Liver (tissue), 8 donors: ENCODE measurements at regions not wholly inside any gene's neighbourhood (a gene's known extent, or its start where the extent isn't known, plus 50 kb on each side); places are given as distances from the start of the nearest gene placed in this dataset.

Experiments
- DNase-seq: peaks from one replicate; pipeline ENCODE4 v3.0.0-alpha.2; 2017; ENCODE audit warnings: low spot score
- H3K27ac ChIP-seq, 2 donors: one replicate each; pipeline ENCODE4 v1.7.0; 2013; ENCODE audit warnings: inconsistent platforms in 2 of 2, low read length in 2 of 2, control low read depth in 1 of 2, low read depth in 1 of 2, mild to moderate bottlenecking in 1 of 2
- H3K27me3 ChIP-seq, 4 donors: one replicate each; pipeline versions ENCODE4 v1.6.1 to v1.7.0; 2013; ENCODE audit warnings: low read length in 3 of 4, inconsistent platforms in 1 of 4, mild to moderate bottlenecking in 1 of 4, moderate library complexity in 1 of 4; ENCODE audit not compliant: control insufficient read depth in 4 of 4, insufficient read depth in 4 of 4
- H3K36me3 ChIP-seq, 4 donors: one replicate each; pipeline versions ENCODE4 v1.6.1 to v1.7.0; 2013; ENCODE audit warnings: low read length in 3 of 4, mild to moderate bottlenecking in 3 of 4, low read depth in 1 of 4, moderate library complexity in 1 of 4; ENCODE audit not compliant: control insufficient read depth in 4 of 4, insufficient read depth in 3 of 4
- H3K4me1 ChIP-seq, 4 donors: one replicate each; pipeline versions ENCODE4 v1.6.1 to v1.7.0; 2013; ENCODE audit warnings: low read length in 3 of 4, mild to moderate bottlenecking in 3 of 4, moderate library complexity in 1 of 4; ENCODE audit not compliant: control insufficient read depth in 4 of 4, insufficient read depth in 4 of 4
- H3K4me3 ChIP-seq, 3 donors: one replicate each; pipeline versions ENCODE4 v1.6.1 to v1.7.0; 2013; ENCODE audit warnings: low read length in 3 of 3, control low read depth in 1 of 3, low read depth in 1 of 3, mild to moderate bottlenecking in 1 of 3
- H3K9ac ChIP-seq, 2 donors: one replicate each; pipeline ENCODE4 v1.7.0; 2013; ENCODE audit warnings: low read length in 2 of 2, mild to moderate bottlenecking in 2 of 2, moderate library complexity in 2 of 2, control low read depth in 1 of 2, low read depth in 1 of 2
- H3K9me3 ChIP-seq, 4 donors: one replicate each; pipeline versions ENCODE4 v1.6.1 to v1.7.0; 2013; ENCODE audit warnings: low read length in 3 of 4; ENCODE audit not compliant: control insufficient read depth in 4 of 4
- ATF3 ChIP-seq: IDR thresholded peaks from 2 replicates; pipeline ENCODE4 v1.6.1; 2016; ENCODE audit warnings: antibody characterized with exemption
- CTCF ChIP-seq: fragments of 150-350 bp; IDR thresholded peaks from 2 replicates; pipeline ENCODE4 v1.5.1; 2017; ENCODE audit warnings: improper control_type of control experiment, low read depth, low read length; ENCODE audit not compliant: missing input control
- EGR1 ChIP-seq, 2 donors: IDR thresholded peaks; 2 replicates each; pipeline ENCODE4 v1.6.1; 2016 to 2018; ENCODE audit warnings: antibody characterized with exemption in 2 of 2, low read depth in 2 of 2
- FOXA1 ChIP-seq: IDR thresholded peaks from 2 replicates; pipeline ENCODE4 v1.6.1; 2016; ENCODE audit warnings: antibody characterized with exemption
- FOXA2 ChIP-seq: IDR thresholded peaks from 2 replicates; pipeline ENCODE4 v1.6.1; 2016; ENCODE audit warnings: antibody characterized with exemption
- GABPA ChIP-seq, 2 donors: IDR thresholded peaks in 1 of 2; conservative IDR thresholded peaks in 1 of 2; 2 replicates each; pipeline ENCODE4 v1.6.1; 2016; ENCODE audit warnings: antibody characterized with exemption in 2 of 2, mild to moderate bottlenecking in 1 of 2, moderate library complexity in 1 of 2
- HNF4A ChIP-seq, 2 donors: conservative IDR thresholded peaks; 2 replicates each; pipeline ENCODE4 v1.6.1; 2016; ENCODE audit warnings: antibody characterized with exemption in 2 of 2, mild to moderate bottlenecking in 2 of 2
- HNF4G ChIP-seq: IDR thresholded peaks from 2 replicates; pipeline ENCODE4 v1.6.1; 2016; ENCODE audit warnings: antibody characterized with exemption
- JUND ChIP-seq, 2 donors: IDR thresholded peaks; 2 replicates each; pipeline ENCODE4 v1.6.1; 2016; ENCODE audit warnings: antibody characterized with exemption in 2 of 2
- NR2F2 ChIP-seq: IDR thresholded peaks from 2 replicates; pipeline ENCODE4 v1.6.1; 2016; ENCODE audit warnings: antibody characterized with exemption
- RAD21 ChIP-seq, 2 donors: IDR thresholded peaks; 2 replicates each; pipeline ENCODE4 v1.6.1; 2016; ENCODE audit warnings: antibody characterized with exemption in 2 of 2, mild to moderate bottlenecking in 2 of 2
- REST ChIP-seq: IDR thresholded peaks from 2 replicates; pipeline ENCODE4 v1.6.1; 2016; ENCODE audit warnings: antibody characterized with exemption, mild to moderate bottlenecking
- RXRA ChIP-seq, 2 donors: IDR thresholded peaks; 2 replicates each; pipeline ENCODE4 v1.6.1; 2017 to 2018; ENCODE audit warnings: antibody characterized with exemption in 2 of 2, mild to moderate bottlenecking in 1 of 2
- SP1 ChIP-seq: IDR thresholded peaks from 2 replicates; pipeline ENCODE4 v1.6.1; 2018; ENCODE audit warnings: antibody characterized with exemption, mild to moderate bottlenecking
- TAF1 ChIP-seq: conservative IDR thresholded peaks from 2 replicates; pipeline ENCODE4 v1.6.1; 2016; ENCODE audit warnings: antibody characterized with exemption, mild to moderate bottlenecking
- YY1 ChIP-seq: IDR thresholded peaks from 2 replicates; pipeline ENCODE4 v1.6.1; 2016; ENCODE audit warnings: antibody characterized with exemption, mild to moderate bottlenecking
- ZBTB33 ChIP-seq: IDR thresholded peaks from 2 replicates; pipeline ENCODE4 v1.6.1; 2016; ENCODE audit warnings: antibody characterized with exemption
- WGBS: extraction: QIAGEN DNeasy Blood & Tissue Kit; methylation state at CpG from one replicate; pipeline ENCODE4 v1.1.7; 2013; 5-methylcytosine and 5-hydroxymethylcytosine counted together
- TF ChIP-seq, protein P1 (sequence below): IDR thresholded peaks from 2 replicates; pipeline ENCODE4 v1.6.1; 2016; ENCODE audit warnings: antibody characterized with exemption
- donor health status: healthy.
- donor health status: healthy.
- donor health status: healthy.
- donor health status: healthy.
- donor health status: healthy.

DNA sequence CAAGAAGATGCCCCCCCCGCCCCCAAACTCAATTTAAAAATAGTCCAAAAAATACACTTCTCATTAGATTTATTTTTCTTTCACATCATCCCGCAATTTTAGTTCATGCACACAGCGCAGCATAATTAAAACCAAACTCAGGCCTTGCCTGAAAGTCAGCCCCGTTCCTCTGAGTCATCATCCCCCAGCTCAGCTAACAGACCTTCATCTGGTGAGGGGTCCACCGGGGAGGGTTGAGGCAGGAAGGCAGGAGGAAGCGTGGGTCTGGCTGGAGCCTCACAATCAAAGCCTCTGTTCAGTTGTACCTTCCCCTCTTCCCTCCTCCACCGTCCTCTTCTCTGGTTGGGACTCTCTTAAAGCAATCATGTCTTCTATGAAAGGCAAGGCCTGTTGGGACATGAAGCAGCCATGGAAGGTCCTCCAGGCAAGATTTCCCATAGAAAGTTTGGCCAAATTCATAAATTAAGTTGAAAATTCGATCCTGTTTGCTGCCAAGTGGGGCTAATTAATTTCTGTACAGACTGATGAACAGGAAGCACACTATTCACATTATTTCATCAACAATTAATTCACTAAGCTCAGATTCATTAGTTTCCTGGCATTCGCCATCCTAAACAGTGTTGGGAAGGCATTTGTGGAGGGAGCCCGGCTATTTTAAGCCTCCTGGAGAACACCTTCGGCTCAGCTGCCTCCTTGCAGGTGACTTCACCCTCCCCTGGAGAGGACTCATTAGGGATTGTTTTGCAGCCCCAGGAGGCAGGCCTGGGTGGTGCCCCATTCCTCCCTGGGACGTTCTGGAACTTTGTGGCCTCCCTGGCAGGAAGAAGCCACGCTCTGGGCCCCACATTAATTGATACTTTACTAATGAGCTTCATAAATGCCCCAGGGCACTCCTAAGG lies 72.3 kb upstream of the BNC1 start:
- Histone ChIP-seq H3K9ac (no peak overlapping the region), H3K27me3 (peaks cover 0 to 6% (median 0%) of the 10 kb centered on the region in 4 donors), H3K9me3 (no peaks in the 10 kb centered on the region), H3K27ac (no peak overlapping the region), H3K4me3 (no peak overlapping the region), H3K36me3 (no peaks in the 10 kb centered on the region), H3K4me1 (no peaks in the 10 kb centered on the region)
- no peak for TF ChIP-seq ATF3
- no peak for TF ChIP-seq FOXA2
- TF ChIP-seq, protein P1, sequence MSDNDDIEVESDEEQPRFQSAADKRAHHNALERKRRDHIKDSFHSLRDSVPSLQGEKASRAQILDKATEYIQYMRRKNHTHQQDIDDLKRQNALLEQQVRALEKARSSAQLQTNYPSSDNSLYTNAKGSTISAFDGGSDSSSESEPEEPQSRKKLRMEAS: no peak
- no peak for TF ChIP-seq NR2F2
- no peak for TF ChIP-seq CTCF
- no peak for TF ChIP-seq HNF4A (conservative IDR thresholded peaks at IDR 0.05)
- TF ChIP-seq ZBTB33: no peak
- no peak for TF ChIP-seq EGR1 (IDR thresholded peaks at IDR 0.05; ENCODE audit: low read depth in 2 of 2)
- TF ChIP-seq GABPA (IDR thresholded peaks at IDR 0.05 in 1 of 2, conservative IDR thresholded peaks at IDR 0.05 in 1 of 2): no peak
- no peak for TF ChIP-seq HNF4G
- TF ChIP-seq RAD21 (IDR thresholded peaks at IDR 0.05): no peak
- no peak for TF ChIP-seq YY1
- TF ChIP-seq JUND (IDR thresholded peaks at IDR 0.05): no peak
- no peak for TF ChIP-seq SP1
- no peak for TF ChIP-seq RXRA (IDR thresholded peaks at IDR 0.05)
- TF ChIP-seq FOXA1: no peak
- TF ChIP-seq REST: no peak
- TF ChIP-seq TAF1: no peak
- 59% methylated on average over 13 of the region's 13 CpGs for WGBS
- DNase-seq: no peak
